ENCODE measurements at regions not wholly inside any gene's neighbourhood (a gene's known extent, or its start where the extent isn't known, plus 50 kb on each side); places are given as distances from the start of the nearest gene placed in this dataset.

DNA sequence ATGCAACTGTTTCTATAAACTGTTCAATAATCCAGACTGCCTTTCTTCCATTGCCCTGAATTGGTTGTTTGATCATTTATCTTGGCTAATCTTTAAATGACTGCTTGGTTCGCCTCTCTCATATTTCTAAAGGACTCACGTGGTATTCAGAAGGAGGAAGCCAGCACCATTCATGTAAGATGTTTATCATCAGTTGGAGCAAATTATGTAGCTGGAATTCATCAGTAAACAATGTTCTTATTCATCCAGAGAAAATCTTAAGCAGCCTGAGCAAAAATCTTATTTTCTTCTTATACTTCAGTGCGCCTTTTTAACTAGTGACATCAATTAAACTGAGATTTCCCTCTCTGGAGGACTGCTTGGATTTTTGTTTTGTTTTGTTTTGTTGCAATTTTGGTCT is 538.7 kb upstream of the TMEM132C start:
- no peak for DNase-seq

DNA sequence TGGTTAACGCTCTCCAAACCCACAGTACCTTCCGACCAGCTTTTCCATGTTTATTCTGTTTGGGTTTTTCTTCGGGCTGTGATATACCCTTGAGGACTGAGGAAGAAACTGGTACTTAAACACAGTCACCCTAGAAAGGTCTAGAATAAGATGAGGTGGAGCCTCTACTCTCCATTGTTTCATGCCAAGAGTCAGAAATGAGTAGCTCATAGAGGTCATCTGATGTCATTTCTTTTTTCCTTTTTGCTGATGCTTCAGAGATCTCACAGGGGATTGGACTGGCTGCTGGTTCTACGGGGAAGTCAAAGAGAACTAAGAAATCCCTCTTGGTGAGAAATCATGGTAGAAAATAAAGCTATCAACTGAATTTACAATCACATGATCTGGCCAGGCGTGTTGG is 538.2 kb upstream of the TMEM132C start:
- no peak for DNase-seq

DNA sequence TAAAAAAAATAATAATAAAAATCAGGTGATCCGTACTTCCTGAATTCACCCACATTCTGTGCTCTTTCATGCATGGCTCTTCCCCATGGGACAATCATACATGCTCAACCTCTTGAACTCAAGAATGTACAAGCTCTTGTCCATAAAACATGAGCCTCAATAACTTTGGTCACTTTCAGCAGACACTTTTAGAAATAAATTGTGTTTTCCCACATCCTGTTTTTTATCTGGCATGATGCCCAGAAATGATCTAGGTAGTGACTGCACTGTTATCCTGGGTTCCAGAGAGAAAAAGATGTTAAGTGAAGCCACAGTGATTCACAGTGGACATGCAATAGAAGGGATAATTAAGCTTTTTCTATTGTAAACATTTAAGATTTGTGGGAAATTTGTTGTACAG is 537.6 kb upstream of the TMEM132C start:
- no peak for DNase-seq

DNA sequence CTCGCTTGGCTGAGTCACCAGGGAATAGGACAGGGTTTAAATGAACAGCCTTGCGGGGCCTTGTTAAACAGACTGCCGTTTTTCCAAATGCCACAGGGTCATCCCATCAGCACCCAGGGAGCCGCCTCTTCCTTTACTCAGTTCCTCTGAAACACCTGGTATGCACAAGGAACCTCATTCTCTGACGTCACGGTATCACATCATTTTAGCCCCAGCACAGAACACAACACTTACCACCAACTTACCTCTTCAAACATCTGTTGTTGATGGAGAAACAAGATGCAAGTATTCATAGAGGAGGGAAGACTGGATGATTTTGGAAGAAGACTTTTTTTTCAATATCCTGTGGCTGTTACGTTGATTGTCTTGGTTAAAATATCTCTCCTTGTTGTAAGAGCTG is 535.3 kb upstream of the TMEM132C start:
- DNase-seq = no peak

DNA sequence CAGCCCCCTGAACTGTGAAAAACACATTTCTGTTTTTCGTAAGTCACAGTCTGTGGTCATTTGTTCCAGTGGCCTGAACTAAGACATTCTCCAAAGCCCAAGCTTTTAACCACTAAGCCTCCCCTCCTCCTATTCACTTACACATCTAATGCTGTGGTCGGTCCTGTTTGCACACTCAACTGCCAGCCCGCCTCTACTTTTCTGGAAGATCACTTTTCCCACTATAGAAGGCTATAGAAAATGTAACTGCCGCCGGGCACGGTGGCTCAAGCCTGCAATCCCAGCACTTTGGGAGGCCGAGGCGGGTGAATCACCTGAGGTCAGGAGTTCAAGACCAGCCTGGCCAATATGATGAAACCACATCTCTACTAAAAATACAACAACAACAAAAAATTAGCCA is 524.7 kb upstream of the TMEM132C start:
- no peak for DNase-seq

DNA sequence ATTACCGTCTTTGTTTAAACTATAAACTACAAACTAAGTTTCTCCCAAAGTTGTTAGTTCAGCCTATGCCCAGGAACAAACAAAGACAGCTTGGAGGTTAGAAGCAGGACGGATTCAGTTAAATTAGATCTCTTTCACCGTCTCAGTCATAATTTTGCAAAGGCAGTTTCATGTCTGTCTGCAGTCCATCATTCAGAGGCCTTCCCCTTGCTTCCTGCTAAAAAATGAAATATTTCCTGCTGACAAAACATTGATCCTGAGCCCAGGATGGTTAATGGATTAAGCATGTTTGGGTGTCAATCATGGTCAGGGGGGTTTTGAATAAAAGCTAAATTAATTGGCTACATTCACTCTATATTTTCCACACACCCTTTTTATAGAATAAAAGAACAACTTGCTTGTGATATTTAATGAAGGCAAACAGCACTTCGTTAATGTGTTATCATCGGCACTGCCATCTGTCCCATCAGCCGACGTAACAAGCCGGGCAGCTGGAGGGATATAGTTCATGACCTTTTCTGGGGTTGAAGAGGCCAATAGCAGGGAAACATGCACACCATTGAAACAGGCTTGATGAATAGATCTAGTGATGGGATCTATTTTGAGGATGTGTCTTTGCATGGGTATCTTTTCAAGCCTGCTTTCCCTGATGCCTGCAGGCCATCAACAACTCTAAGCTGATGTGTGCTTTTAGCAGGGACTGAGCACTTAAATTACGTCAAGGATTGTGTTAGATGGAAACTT is 521.3 kb upstream of the TMEM132C start:
- peak in 1 of 3 donors; percentile 16 for DNase-seq

DNA sequence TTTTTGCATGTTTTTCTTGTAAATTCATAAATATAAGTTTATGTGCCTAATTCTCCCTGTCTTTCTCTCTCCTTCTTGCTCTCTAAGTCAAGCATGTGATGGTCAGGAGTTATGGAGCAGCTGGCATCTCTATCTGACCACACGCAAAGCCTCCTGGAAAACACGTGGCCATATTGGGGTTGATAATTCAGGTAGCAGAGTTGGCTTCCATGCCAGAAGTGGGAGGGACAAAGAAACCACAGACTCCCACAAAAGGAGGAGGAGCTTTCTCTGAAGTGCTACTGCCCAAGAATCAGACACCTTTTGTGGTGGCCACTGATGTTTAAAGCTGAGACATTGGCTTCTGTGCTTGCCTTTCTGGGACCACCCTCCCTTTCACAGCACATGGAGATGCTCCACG is 517.6 kb upstream of the TMEM132C start:
- no peak for DNase-seq

DNA sequence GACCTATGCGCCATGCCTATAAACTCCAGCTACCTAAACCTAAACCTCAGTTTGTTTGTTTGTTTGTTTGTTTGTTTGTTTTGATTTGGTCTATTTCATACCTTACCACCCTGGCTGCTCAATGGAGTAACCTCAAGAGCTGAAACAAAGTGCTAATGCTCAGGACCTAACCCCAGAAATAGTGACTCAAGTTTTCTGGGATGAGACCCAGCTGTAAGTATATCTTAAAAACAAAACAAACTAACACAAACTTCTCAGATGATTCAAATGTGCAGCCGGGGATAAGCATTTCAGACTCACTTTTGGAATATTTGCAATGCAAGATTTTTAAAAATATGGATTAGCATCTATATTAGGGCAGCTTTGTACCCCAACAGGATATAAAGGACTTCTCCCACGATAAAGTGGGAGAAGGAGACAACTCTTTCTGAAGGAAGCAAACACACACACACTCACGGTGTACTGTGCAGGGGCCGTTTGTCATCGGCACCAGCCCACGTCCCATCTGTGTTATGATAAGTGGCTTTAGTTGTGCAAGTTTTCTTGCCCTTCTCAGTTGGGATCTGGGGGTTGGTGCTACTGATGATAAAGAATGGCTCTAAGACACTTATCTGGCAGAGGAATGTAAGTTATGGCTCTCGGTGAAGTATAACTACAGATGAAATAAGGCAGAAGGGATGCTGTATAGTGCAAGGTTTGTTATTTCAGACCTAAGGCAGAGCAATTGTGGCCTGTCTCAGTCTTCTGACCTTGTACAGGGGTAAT is 516.7 kb upstream of the TMEM132C start:
- peak in 1 of 3 donors; percentile 13 for DNase-seq

DNA sequence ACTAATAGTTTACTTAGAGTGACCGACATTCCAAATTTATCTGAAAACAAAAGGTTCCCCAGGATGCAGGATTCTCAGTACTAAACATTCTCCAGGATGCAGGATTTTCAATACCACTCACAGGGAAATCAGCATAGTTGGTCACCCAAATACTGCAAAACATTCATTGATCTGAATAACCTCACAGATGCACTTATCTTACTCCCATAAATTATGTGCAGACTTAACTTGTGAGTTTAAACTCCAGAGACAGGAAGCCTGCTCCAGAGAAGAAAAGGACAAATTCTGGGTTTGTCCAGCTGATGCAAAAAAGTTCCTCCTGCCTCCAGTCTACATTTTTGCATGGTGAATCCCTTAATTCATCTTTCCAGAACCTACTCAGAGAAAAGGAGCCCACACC is 514.2 kb upstream of the TMEM132C start:
- DNase-seq = no peak

DNA sequence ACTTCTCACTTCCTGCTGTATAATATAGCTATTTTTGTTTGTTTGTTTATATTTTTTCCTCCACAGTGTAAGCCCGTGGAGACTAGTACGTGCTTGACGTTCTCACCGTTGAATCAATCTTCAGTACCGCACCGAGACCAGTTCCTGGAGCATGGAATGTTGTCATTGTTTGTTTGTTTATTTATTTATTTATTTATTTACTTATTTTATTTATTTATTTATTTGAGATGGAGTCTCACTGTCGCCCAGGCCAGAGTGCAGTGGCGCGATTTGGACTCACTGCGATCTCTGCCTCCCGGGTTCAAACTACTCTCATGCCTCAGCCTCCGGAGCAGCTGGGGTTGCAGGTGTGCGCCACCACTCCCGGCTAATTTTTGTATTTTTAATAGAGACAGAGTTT is 506.6 kb upstream of the TMEM132C start:
- DNase-seq = no peak

DNA sequence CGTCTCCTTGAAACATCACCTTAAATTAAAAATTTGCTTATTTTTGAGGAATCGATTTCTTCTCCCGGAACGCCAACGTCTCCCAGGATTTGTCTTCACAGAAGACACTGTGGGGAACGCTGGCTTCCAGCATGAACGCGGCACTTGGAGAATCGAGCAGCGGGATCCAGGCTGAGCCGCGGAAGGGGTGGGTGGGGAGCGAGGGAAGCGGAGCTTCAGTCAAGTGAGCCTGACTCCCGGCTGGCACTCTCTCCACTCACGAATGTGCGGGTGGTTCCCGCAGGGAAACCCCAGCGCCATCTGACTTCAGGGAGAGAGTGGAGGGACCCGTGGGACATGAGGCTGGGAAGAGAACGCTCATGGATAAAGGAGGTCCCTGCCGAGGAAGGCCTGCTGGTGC is 506.0 kb upstream of the TMEM132C start:
- DNase-seq = no peak

DNA sequence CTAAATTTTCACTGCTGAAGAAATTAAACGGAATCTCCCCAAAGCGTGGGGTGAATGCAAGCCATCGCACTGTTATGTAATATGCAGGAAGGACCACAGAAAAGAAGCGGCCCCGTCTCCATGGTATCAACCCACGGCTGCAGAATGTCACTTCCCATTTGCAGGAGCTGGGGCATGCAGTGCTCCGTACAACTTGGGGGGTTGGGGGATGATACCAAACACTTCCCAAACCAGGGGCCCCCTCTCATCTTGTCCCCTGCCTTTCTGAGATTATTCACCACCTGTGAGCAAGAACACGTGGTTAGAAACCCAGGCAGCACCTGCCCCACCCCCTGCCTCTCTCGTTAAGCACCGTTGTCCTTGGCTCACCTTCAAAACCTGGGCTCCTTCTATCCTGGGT is 505.1 kb upstream of the TMEM132C start:
- DNase-seq = no peak

DNA sequence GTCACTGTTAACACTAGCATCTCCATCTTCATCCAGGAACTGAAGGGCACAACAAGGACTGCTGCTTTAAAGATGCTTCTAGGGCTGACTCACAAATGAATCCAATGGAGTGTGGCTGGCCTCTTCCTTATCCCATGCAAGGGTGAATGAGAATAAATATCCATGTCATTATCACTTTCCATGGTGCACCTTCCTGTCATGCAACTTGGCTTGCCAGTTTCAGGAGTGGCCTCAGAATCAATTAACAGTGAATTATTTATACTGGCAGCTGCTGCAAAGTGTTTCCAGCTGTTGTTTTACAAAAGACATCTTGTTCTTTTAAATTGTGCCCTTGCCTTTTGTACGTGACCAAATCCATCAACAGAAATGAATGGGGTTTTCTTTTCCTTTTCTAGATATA is 499.3 kb upstream of the TMEM132C start:
- no peak for DNase-seq

DNA sequence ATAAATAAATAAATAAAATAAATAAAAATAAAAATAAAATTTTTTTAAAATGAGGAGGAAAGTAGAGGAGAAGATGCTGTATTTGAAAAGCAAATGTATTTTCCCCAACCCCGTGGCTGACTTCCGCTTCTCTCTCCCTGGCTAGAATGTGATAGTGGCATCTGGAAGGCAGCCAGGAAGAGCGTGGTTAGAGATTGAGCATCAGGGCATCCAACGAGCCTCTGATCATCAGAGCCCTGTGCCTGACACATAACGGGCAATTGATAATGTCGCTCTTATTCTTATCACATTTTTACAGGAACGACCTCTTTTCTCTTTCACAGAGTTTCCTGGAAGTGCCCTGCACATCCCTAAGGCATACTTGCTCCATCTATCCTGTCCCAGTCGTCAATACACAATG is 496.9 kb upstream of the TMEM132C start:
- no peak for DNase-seq

DNA sequence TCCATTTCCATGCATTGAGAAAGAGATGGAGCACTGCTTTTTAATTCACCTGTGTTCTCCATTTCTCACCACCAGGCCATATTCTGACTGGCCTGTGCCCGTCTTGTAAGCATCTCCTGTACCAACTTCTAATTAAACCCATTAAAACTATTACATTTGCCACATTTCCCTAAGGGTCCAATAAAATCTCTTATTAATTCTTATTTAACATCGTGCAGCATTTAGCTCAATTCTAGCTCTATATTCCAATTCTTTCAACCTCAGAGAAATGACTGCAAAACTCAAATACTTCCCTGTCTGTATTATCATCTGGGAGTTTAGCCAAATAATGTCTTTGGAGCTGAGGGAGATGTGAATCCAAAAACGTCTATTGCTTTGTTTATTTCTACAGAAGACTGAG is 495.4 kb upstream of the TMEM132C start:
- no peak for DNase-seq

DNA sequence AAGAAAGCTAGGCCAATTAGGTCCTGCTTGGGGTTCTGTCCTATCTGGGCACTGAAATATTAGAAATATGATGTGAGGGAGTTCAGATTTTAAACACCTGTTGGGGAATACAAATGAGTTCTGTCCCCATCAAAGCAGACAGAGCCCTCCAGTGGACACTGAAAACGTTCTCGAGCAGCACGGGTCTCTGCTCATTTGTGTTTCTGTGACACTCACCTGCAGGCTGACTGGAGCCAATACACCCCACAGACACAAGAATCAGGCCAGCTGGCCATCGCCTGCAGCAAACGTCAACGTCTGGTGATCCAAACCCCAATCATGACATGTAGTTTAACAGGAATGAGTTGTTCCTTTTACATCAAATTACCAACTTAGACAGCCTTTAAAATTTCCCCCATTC is 493.4 kb upstream of the TMEM132C start:
- DNase-seq = no peak

DNA sequence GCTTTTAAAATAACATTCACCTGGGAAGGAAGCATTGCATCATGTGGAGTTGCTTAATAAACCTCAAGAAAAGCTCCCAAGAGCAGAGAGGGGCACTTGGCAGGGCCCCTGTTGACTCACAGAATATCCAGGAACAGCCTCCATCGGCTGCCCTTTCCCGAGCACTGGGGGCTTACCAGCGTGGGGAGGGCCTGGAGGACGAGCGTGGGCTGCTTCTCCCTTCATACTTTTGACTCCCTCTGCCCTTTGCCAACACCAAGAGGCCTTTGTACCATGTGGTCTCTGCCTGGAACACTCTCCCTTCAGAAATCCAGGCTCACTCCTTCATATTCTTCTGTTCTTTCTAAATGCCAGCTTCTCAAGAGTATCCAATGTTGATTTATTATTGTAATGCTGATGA is 492.1 kb upstream of the TMEM132C start:
- no peak for DNase-seq

DNA sequence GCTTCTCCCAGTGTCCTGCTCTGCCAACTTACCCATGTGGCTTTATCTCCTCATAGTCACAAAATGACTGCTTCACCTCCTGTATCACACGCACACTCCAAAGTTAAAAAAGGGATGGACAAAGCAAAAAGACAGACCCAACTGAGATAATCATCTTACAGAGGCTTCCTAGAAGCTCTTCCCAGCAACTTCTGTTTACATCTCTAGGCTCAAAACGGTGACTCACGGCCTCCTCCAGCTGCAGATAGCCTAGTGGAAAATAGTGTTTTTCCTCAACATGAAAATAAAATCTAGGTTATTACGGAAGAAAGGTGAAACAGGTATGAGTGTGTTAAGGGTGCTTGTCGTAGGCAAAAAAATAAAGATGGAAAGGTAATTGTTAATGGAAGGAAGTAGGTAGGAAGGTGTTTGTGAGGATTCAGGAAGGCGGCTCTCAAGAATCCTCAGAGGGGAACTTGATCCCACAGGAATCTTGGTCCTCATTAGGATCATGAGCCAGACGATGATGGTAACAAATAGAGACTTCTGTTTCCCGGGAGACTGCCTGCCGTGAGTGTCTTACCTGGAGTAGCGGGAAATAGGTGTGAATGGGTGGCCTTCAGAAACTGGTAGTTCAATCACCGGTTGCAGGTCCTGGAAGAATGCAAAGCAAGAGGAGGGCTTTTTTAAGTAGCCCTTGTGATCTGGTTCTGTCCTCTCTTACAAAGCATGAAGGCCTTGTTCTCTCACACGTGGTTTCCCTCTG is 487.5 kb upstream of the TMEM132C start:
- no peak for DNase-seq

DNA sequence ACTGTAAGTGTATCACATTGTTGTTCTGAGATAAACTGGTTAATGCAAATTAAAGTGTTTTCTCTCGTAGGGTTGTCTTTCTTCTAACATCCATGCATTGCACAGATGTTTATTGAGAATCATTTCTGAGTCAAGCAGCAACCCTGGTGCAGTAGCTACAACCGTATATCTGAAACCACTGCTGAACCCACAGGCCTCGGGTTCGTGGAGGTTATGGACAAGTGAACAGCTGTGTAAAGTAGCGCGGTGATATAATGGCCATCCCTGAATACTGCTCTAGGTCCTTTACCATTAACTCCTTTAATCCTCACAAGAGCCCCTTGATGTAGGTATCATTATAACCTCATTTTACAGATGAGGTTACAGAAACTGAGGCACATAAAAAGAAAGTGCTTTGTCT is 486.1 kb upstream of the TMEM132C start:
- DNase-seq = no peak

DNA sequence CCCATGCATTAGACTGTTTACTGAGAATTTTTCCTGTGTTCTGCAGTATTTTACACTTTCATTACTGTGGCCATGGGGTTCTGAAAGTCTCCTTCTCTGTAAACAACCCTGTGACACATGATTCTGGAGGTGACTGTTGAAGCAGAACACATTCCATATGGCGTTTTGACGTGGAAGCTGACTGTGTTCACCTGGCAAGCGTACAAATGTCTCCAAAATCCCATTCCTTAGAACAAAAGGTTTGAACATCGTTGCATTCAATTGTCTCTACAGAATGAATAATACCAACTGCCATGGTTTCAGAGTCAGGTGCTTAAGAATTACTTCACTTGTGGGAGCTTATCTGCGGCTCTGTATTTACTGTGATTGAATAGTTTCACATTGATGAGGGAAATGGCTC is 485.6 kb upstream of the TMEM132C start:
- DNase-seq = no peak

DNA sequence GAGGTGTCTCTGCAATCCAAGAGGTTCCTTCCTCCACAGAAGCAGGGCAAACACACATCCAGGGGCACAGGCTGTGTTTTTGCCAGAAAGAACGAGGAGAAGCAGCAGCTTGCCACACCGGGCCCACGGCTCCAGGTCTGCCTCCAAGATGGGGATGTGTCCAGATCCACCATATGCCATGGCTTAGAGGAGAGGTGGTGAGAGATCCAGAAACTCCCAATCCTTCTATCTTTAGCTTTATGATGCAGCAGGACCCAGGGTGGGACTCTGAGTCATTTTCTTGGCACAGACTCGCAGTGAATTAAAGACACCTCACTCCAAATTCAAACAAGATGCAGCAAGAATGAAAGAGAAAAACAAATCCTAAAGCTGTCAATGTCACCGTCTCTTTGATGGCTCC is 481.4 kb upstream of the TMEM132C start:
- peak; percentile 73 to 83 (median 77) for DNase-seq

DNA sequence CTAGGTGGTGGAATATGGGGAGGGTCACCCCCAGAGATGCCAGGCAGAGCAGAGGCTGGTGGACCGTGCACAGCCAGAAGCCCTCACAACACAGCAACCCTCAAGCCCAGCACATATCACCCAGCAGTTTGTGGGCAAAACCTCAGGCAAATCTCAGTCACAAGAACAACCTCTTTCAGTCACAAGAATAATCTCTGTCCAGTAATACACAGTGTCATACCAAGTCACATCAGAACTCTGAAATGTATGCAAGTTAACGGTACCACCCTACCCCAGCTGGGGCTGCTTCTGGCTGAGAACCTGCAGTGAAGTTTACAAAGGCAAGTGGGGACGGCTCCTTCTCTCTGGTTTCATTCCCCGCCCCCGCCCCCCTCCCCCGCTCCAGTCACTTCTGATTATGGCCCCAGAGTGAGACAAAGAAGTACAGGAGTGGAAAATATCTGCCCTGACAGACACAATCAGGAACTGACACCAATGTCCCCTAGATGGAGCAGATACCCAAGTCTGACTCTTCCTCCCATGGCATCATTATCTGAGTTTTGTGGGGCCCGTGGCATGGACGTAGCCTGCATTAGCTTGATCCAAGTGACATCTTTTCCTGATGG is 480.9 kb upstream of the TMEM132C start:
- no peak for DNase-seq

DNA sequence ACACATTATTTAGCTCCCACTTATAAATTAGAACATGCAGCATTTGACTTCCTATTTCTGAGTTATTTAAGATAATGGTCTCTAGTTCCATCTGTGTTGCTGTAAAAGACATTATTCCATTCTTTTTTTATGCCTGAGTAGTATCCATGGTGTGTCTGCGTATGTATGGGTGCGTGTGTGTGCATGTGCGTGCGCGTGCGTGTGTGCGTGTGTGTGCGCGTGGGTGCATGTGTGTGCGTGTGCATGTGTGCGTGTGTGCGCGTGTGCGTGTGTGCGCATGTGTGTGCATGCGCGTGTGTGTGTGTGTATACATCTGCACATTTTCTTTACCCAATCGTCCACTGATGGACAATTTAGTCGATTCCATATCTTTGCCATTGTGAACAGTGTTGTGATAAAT is 479.4 kb upstream of the TMEM132C start:
- DNase-seq = no peak

Measured in muscle of back (tissue), 3 donors.